HepG2 (cell line): ENCODE measurements at regions not wholly inside any gene's neighbourhood (a gene's known extent, or its start where the extent isn't known, plus 50 kb on each side); places are given as distances from the start of the nearest gene placed in this dataset.

Source experiments
- ATAC-seq: fragments of 200-7000 bp; cut with Tn5 transposase; 3 replicates; pipeline ENCODE4 v1.9.1; 2020; ENCODE audit warnings: mild to moderate bottlenecking, moderate library complexity
- BruUV-seq: library from RNA; stranded (reverse); fragments of 400-500 nt; replicated peaks from 2 replicates; lab custom pipeline; 2021; lab: Mats Ljungman, UMichigan
- CTCF ChIA-PET: fragments of 300-600 bp; formaldehyde crosslinking; extraction: SDS; loops from one replicate; lab custom pipeline; 2021; ENCODE audit warnings: low total read pairs, inconsistent platforms, low intra/inter-chr PET ratio; lab: Yijun Ruan, JAX
- POLR2A ChIA-PET: fragments of 350-600 bp; sonication (Branson Sonifier 250); formaldehyde crosslinking; loops from one replicate; lab custom pipeline; 2020; ENCODE audit warnings: antibody characterized with exemption, inconsistent platforms; lab: Yijun Ruan, JAX
- DNase-seq: peaks from one replicate; pipeline ENCODE4 v3.0.0-alpha.2; 2015; ENCODE audit warnings: low spot score
- FAIRE-seq: peaks from 3 replicates; lab custom pipeline; 2011; peaks lifted over from hg19 to GRCh38; lab: Jason Lieb, UNC
- H2AFZ ChIP-seq: one replicate; pipeline ENCODE4 v1.6.1; 2011; ENCODE audit warnings: low read length, inconsistent platforms
- H3K27ac ChIP-seq: fragments of 300-600 bp; 3 replicates; pipeline ENCODE4 v1.8.0; 2011; ENCODE audit warnings: mixed run types, mild to moderate bottlenecking, mixed read lengths, low read length, inconsistent platforms; ENCODE audit not compliant: insufficient read depth; ENCODE audit errors: extremely low read length
- H3K27me3 ChIP-seq, 2 experiments: fragments of 200-600 bp in 1 of 2; 2 replicates in 1 of 2; 3 replicates in 1 of 2; pipeline versions ENCODE4 v1.6.0 to v1.8.0; 2011; ENCODE audit warnings: low read length in 2 of 2, mild to moderate bottlenecking in 2 of 2, moderate library complexity in 2 of 2, inconsistent platforms in 1 of 2; ENCODE audit not compliant: insufficient read depth in 2 of 2, control insufficient read depth in 1 of 2
- H3K36me3 ChIP-seq, 2 experiments: fragments of 200-600 bp in 1 of 2; replicated peaks in 1 of 2; 2 replicates in 1 of 2; 3 replicates in 1 of 2; pipeline versions ENCODE4 v1.5.1 to v1.8.0; 2011; ENCODE audit warnings: low read length in 2 of 2, inconsistent platforms in 1 of 2; ENCODE audit not compliant: insufficient read depth in 2 of 2, control insufficient read depth in 1 of 2
- H3K4me1 ChIP-seq: 2 replicates; pipeline ENCODE4 v1.5.1; 2012; ENCODE audit warnings: low read length, inconsistent platforms; ENCODE audit not compliant: insufficient read depth
- H3K4me2 ChIP-seq: 2 replicates; pipeline ENCODE4 v1.6.0; 2011; ENCODE audit warnings: low read depth, low read length, inconsistent platforms
- H3K4me3 ChIP-seq, 3 experiments: fragments of 200-600 bp in 1 of 3; sonication (generic), shearing (Covaris generic) in 1 of 3; replicated peaks in 1 of 3; 2 replicates each; pipeline ENCODE4 v1.5.1; 2011 to 2016; ENCODE audit warnings: low read length in 3 of 3, inconsistent platforms in 2 of 3, low read depth in 2 of 3, mild to moderate bottlenecking in 2 of 3, control low read depth in 1 of 3, mixed read lengths in 1 of 3; ENCODE audit not compliant: insufficient read depth in 1 of 3
- H3K79me2 ChIP-seq: one replicate; pipeline ENCODE4 v1.6.1; 2011; ENCODE audit warnings: low read length, inconsistent platforms; ENCODE audit not compliant: insufficient read depth
- H3K9ac ChIP-seq: 2 replicates; pipeline ENCODE4 v1.6.0; 2011; ENCODE audit warnings: mild to moderate bottlenecking, low read depth, low read length, inconsistent platforms; ENCODE audit not compliant: insufficient read depth
- H3K9me3 ChIP-seq: 2 replicates; pipeline ENCODE4 v1.5.1; 2012; ENCODE audit warnings: mild to moderate bottlenecking, low read length
- H4K20me1 ChIP-seq: 2 replicates; pipeline ENCODE4 v1.6.0; 2011; ENCODE audit warnings: inconsistent platforms, mild to moderate bottlenecking, low read length, moderate library complexity; ENCODE audit not compliant: insufficient read depth
- AGO2 ChIP-seq: fragments of 200-400 bp; formaldehyde crosslinking; optimal IDR thresholded peaks from 2 replicates; pipeline ENCODE3; 2017; ENCODE audit warnings: mild to moderate bottlenecking, low read depth, low read length, moderate library complexity
- CHD2 ChIP-seq: IDR thresholded peaks from 2 replicates; pipeline ENCODE4 v1.6.1; 2011; ENCODE audit warnings: low read depth, low read length, improper control_type of control experiment
- HNRNPL ChIP-seq: fragments of 200-400 bp; formaldehyde crosslinking; IDR thresholded peaks from 2 replicates; pipeline ENCODE4 v1.6.1; 2017; ENCODE audit warnings: mild to moderate bottlenecking, low read depth, low read length
- MAZ ChIP-seq, 2 experiments: sonication (generic) in 1 of 2; formaldehyde crosslinking in 1 of 2; IDR thresholded peaks; 2 replicates each; pipeline versions ENCODE4 v1.5.0 to v1.6.1; 2012 to 2020; ENCODE audit warnings: low read depth in 2 of 2, mild to moderate bottlenecking in 2 of 2, borderline replicate concordance in 1 of 2, improper control_type of control experiment in 1 of 2, low read length in 1 of 2, missing genetic modification reagents in 1 of 2, moderate library complexity in 1 of 2
- TCF7L2 ChIP-seq: IDR thresholded peaks from 2 replicates; pipeline ENCODE4 v1.6.1; 2011; ENCODE audit warnings: mild to moderate bottlenecking, low read depth, low read length, moderate library complexity
- ZBTB21 ChIP-seq: sonication (generic); formaldehyde crosslinking; IDR thresholded peaks from 2 replicates; pipeline ENCODE4 v1.4.0; 2020; ENCODE audit warnings: missing genetic modification reagents
- ZNF543 ChIP-seq: sonication (generic); formaldehyde crosslinking; IDR thresholded peaks from 2 replicates; pipeline ENCODE4 v1.4.0; 2020; ENCODE audit warnings: mild to moderate bottlenecking, missing genetic modification reagents
- WGBS: methylation state at CpG from one replicate; pipeline ENCODE4 v1.1.6; 2017; ENCODE audit warnings: low lambda C conversion rate; 5-methylcytosine and 5-hydroxymethylcytosine counted together
- in situ Hi-C: cut with HindIII; loops from 2 replicates; pipeline ENCODE4 v1.10.0; 2017; ENCODE audit warnings: low pct_unique_long_range_greater_than_20kb; ENCODE audit not compliant: extremely low pct_ligation_motif_present
- intact Hi-C: fragments of 100-400 bp; cut with micrococcal nuclease; formaldehyde crosslinking; loops from one replicate; pipeline ENCODE4 v1.10.0; 2022; ENCODE audit not compliant: unreplicated experiment
- TF ChIP-seq, protein P1 (sequence below): sonication (generic); formaldehyde crosslinking; IDR thresholded peaks from 2 replicates; pipeline ENCODE4 v1.4.0; 2020; ENCODE audit warnings: mild to moderate bottlenecking, missing genetic modification reagents
- TF ChIP-seq, protein P2 (sequence below): sonication (generic); formaldehyde crosslinking; IDR thresholded peaks from 2 replicates; pipeline ENCODE4 v1.8.1; 2022; ENCODE audit warnings: mild to moderate bottlenecking, missing genetic modification reagents

DNA sequence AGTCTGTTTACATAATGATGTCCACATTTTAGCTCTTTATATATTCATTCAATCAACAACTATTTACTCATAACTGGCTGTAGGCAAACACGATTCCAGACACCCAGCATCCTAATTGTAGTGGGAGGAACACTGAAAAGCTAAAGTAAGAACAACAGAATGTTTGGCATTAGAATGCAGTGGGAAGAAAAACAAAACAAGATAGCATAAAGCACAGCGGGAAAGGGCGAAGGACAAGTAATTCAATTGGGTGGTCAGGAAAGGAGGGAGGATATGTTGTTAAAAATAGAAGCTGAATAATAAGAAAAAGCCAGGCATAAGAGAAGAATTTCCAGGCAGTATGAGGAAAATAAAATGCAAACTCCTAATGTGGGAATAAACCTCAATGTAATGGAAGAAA is 189.5 kb upstream of the FAT4 start:
- FAIRE-seq (no peak), ATAC-seq (no peak), DNase-seq (no peak)
- Histone ChIP-seq H3K79me2 (no peaks in the 10 kb centered on the region), H3K4me2 (no peak overlapping the region), H3K27ac (no peak overlapping the region), H3K9me3 (no peaks in the 10 kb centered on the region), H3K4me1 (no peaks in the 10 kb centered on the region), H3K36me3 (no peaks in the 10 kb centered on the region), H3K9ac (no peak overlapping the region), H2AFZ (no peak overlapping the region), H4K20me1 (no peaks in the 10 kb centered on the region), H3K27me3 (no peaks in the 10 kb centered on the region), H3K4me3 (no peak overlapping the region)
- POLR2A ChIA-PET, result no interaction called here
- BruUV-seq, result no TSS peak
- 3% methylated on average over 3 of the region's 3 CpGs for WGBS
- intact Hi-C loops (no loop called here), in situ Hi-C loops (no loop called here)
- CTCF ChIA-PET, result no interaction called here
- TF ChIP-seq, protein P1, sequence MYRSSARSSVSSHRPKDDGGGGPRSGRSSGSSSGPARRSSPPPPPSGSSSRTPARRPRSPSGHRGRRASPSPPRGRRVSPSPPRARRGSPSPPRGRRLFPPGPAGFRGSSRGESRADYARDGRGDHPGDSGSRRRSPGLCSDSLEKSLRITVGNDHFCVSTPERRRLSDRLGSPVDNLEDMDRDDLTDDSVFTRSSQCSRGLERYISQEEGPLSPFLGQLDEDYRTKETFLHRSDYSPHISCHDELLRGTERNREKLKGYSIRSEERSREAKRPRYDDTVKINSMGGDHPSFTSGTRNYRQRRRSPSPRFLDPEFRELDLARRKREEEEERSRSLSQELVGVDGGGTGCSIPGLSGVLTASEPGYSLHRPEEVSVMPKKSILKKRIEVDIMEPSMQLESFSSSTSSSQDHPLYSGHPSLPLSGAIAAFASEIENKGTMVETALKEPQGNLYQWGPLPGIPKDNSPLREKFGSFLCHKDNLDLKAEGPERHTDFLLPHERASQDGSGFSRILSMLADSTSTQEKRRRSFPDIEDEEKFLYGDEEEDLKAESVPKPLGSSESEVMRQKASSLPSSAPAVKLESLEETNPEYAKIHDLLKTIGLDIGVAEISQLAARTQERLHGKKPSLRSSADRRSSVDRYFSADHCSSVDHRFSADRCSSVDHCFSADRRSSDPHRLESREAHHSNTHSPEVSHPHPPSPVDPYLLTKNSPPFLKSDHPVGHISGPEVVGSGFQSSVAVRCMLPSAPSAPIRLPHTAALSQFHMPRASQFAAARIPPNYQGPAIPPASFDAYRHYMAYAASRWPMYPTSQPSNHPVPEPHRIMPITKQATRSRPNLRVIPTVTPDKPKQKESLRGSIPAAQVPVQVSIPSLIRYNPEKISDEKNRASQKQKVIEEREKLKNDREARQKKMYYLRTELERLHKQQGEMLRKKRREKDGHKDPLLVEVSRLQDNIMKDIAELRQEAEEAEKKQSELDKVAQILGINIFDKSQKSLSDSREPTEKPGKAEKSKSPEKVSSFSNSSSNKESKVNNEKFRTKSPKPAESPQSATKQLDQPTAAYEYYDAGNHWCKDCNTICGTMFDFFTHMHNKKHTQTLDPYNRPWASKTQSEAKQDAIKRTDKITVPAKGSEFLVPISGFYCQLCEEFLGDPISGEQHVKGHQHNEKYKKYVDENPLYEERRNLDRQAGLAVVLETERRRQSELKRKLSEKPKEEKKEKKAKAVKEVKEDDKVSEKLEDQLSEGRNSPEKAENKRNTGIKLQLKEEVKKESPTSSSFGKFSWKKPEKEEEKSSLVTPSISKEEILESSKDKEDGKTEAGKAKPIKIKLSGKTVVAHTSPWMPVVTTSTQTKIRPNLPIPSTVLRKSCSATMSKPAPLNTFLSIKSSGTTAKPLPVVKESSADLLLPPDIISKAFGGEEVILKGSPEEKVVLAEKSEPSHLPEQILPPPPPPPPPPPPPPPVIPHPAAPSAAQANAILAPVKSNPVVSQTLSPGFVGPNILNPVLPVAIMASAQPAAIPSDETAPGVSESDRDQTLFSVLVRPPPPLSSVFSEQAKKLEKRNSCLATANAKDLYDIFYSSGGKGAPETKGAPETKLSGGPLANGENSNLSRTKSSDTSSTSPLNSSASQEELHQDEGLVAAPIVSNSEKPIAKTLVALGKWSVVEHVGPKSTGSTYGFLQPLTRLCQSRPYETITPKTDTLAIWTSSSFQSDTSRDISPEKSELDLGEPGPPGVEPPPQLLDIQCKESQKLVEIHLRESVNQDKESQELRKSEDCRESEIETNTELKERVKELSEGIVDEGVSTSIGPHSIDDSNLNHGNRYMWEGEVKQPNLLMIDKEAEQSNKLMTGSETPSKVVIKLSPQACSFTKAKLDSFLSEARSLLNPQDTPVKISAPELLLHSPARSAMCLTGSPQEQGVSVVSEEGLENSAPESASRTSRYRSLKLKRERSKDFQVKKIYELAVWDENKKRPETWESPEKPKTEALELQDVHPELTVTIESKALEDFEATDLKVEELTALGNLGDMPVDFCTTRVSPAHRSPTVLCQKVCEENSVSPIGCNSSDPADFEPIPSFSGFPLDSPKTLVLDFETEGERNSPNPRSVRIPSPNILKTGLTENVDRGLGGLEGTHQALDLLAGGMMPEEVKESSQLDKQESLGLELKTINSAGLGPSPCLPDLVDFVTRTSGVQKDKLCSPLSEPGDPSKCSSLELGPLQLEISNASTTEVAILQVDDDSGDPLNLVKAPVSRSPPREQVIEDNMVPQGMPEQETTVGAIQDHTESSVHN (CRISPR knock-in tag), result no peak
- TF ChIP-seq CHD2 (no peak), MAZ (IDR thresholded peaks at IDR 0.05; ENCODE audit: borderline replicate concordance, low read depth, low read length) (no peak), MAZ (CRISPR knock-in tag; IDR thresholded peaks at IDR 0.05; ENCODE audit: low read depth) (no peak), ZBTB21 (CRISPR knock-in tag) (no peak), HNRNPL (no peak), ZNF543 (CRISPR knock-in tag) (no peak), TCF7L2 (no peak), AGO2 (no peak)
- TF ChIP-seq, protein P2, sequence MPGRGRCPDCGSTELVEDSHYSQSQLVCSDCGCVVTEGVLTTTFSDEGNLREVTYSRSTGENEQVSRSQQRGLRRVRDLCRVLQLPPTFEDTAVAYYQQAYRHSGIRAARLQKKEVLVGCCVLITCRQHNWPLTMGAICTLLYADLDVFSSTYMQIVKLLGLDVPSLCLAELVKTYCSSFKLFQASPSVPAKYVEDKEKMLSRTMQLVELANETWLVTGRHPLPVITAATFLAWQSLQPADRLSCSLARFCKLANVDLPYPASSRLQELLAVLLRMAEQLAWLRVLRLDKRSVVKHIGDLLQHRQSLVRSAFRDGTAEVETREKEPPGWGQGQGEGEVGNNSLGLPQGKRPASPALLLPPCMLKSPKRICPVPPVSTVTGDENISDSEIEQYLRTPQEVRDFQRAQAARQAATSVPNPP, result no peak
